Panc1 (cell line): ENCODE measurements at regions not wholly inside any gene's neighbourhood (a gene's known extent, or its start where the extent isn't known, plus 50 kb on each side); places are given as distances from the start of the nearest gene placed in this dataset.

ENCODE experiments used
- ATAC-seq: fragments of 200-7000 bp; cut with Tn5 transposase; 2 replicates; pipeline ENCODE4 v1.9.1; 2020; ENCODE audit warnings: mild to moderate bottlenecking, moderate library complexity
- BruUV-seq: library from RNA; stranded (reverse); fragments of 400-500 nt; replicated peaks from 2 replicates; lab custom pipeline; 2021; lab: Mats Ljungman, UMichigan
- CTCF ChIA-PET: fragments of 300-600 bp; sonication (Branson Sonifier 250); formaldehyde crosslinking; loops from one replicate; lab custom pipeline; 2022; ENCODE audit warnings: antibody characterized with exemption; lab: Charles Lee
- POLR2A ChIA-PET: fragments of 300-600 bp; sonication (Branson Sonifier 250); formaldehyde crosslinking; loops from one replicate; lab custom pipeline; 2022; ENCODE audit warnings: antibody characterized with exemption; lab: Charles Lee
- DNase-seq: peaks from one replicate; pipeline ENCODE4 v3.0.0-alpha.2; 2010; ENCODE audit warnings: low read depth, low spot score
- H3K27ac ChIP-seq: 2 replicates; pipeline ENCODE4 v1.5.1; 2011; ENCODE audit warnings: mild to moderate bottlenecking, low read length, inconsistent platforms
- H3K27me3 ChIP-seq: fragments of 200-500 bp; sonication (Bioruptor generic); 2 replicates; pipeline ENCODE4 v1.6.0; 2014; ENCODE audit warnings: low read length, inconsistent platforms; ENCODE audit not compliant: control insufficient read depth, insufficient read depth
- H3K36me3 ChIP-seq: fragments of 200-500 bp; sonication (Bioruptor generic); 2 replicates; pipeline ENCODE4 v1.5.1; 2014; ENCODE audit warnings: inconsistent platforms, mild to moderate bottlenecking, low read length, moderate library complexity; ENCODE audit not compliant: control insufficient read depth, insufficient read depth
- H3K4me1 ChIP-seq: 2 replicates; pipeline ENCODE4 v1.5.1; 2011; ENCODE audit warnings: inconsistent platforms, mild to moderate bottlenecking, low read length, moderate library complexity; ENCODE audit not compliant: control insufficient read depth, insufficient read depth
- H3K4me3 ChIP-seq, 2 experiments: 2 replicates each; pipeline ENCODE4 v1.5.1; 2011 to 2012; ENCODE audit warnings: low read depth in 2 of 2, low read length in 2 of 2, mild to moderate bottlenecking in 2 of 2, inconsistent platforms in 1 of 2, moderate library complexity in 1 of 2
- H3K9me3 ChIP-seq: fragments of 200-500 bp; sonication (Bioruptor generic); 2 replicates; pipeline ENCODE4 v1.5.1; 2014; ENCODE audit warnings: low read depth, mild to moderate bottlenecking, inconsistent platforms, low read length, moderate library complexity; ENCODE audit not compliant: control insufficient read depth, insufficient read depth
- CTCF ChIP-seq: fragments of 450-650 bp; IDR thresholded peaks from 2 replicates; pipeline ENCODE4 v1.5.1; 2017; ENCODE audit warnings: mild to moderate bottlenecking
- POLR2AphosphoS5 ChIP-seq: IDR thresholded peaks from 2 replicates; pipeline ENCODE4 v1.6.1; 2012; ENCODE audit warnings: mild to moderate bottlenecking, low read depth, low read length, moderate library complexity
- REST ChIP-seq, 2 experiments: IDR thresholded peaks; 2 replicates each; pipeline ENCODE4 v1.6.1; 2011 to 2012; ENCODE audit warnings: low read depth in 2 of 2, control low read depth in 1 of 2, low read length in 1 of 2, mild to moderate bottlenecking in 1 of 2, moderate library complexity in 1 of 2; ENCODE audit not compliant: insufficient read depth in 1 of 2
- SIN3A ChIP-seq: IDR thresholded peaks from 2 replicates; pipeline ENCODE4 v1.6.1; 2012; ENCODE audit warnings: low read depth, mild to moderate bottlenecking, low read length, moderate library complexity, borderline replicate concordance; ENCODE audit not compliant: insufficient read depth
- TCF7L2 ChIP-seq: IDR thresholded peaks from 2 replicates; pipeline ENCODE4 v1.6.1; 2011; ENCODE audit warnings: mild to moderate bottlenecking, low read depth, low read length, inconsistent platforms
- in situ Hi-C: cut with HindIII; loops from 2 replicates; pipeline ENCODE4 v1.10.0; 2016; ENCODE audit warnings: low sequenced_read_pairs, low pct_unique_long_range_greater_than_20kb
- intact Hi-C: fragments of 100-400 bp; cut with micrococcal nuclease; formaldehyde crosslinking; loops from one replicate; pipeline ENCODE4 v1.10.0; 2022; ENCODE audit not compliant: unreplicated experiment

- intact Hi-C loops: no loop called here
- POLR2A ChIA-PET: no interaction called here
- no TSS peak for BruUV-seq
- no peaks in the 10 kb centered on the region for H3K4me1 ChIP-seq
- in situ Hi-C loops: no loop called here
- no peak overlapping the region for H3K27ac ChIP-seq
- TF ChIP-seq POLR2AphosphoS5: no peak
- no peak for TF ChIP-seq TCF7L2
- TF ChIP-seq SIN3A: no peak
- TF ChIP-seq REST (IDR thresholded peaks at IDR 0.05; ENCODE audit: insufficient read depth in 1 of 2, low read depth in 2 of 2, low read length in 1 of 2): no peak
- no peak for TF ChIP-seq CTCF
- no peaks in the 10 kb centered on the region for H3K27me3 ChIP-seq
- CTCF ChIA-PET: no interaction called here
- H3K4me3 ChIP-seq: no peak overlapping the region
- H3K36me3 ChIP-seq: no peaks in the 10 kb centered on the region
- DNase-seq (no peak), ATAC-seq (no peak)
- no peaks in the 10 kb centered on the region for H3K9me3 ChIP-seq
Observed at GRCh38 chr3:99506-99905, 97.1 kb upstream of the CHL1 start.

- no TSS peak for BruUV-seq
- Histone ChIP-seq H3K4me3 (no peak overlapping the region), H3K27me3 (no peaks in the 10 kb centered on the region)
Observed at GRCh38 chr3:102484-102883, 94.1 kb upstream of the CHL1 start.

More at GRCh38 chr3:102484-102883, 94.1 kb upstream of the CHL1 start:
- ChIA-PET POLR2A (no interaction called here), CTCF (no interaction called here)
- no peaks in the 10 kb centered on the region for H3K9me3 ChIP-seq
- ATAC-seq (no peak), DNase-seq (no peak)
- in situ Hi-C loops (no loop called here), intact Hi-C loops (no loop called here)
- H3K4me1 ChIP-seq: no peaks in the 10 kb centered on the region
- no peak overlapping the region for H3K27ac ChIP-seq
- TF ChIP-seq POLR2AphosphoS5 (no peak), REST (IDR thresholded peaks at IDR 0.05; ENCODE audit: insufficient read depth in 1 of 2, low read depth in 2 of 2, low read length in 1 of 2) (no peak), SIN3A (no peak), CTCF (no peak), TCF7L2 (no peak)
- H3K36me3 ChIP-seq: no peaks in the 10 kb centered on the region
